ENCODE measurements at regions not wholly inside any gene's neighbourhood (a gene's known extent, or its start where the extent isn't known, plus 50 kb on each side); places are given as distances from the start of the nearest gene placed in this dataset.

- Histone ChIP-seq H3K4me3 (ENCODE audit: low read length) (no peak overlapping the region), H3K9me3 (ENCODE audit: control insufficient read depth, low read length) (no peaks in the 10 kb centered on the region), H3K27ac (ENCODE audit: low read length) (no peak overlapping the region), H3K27me3 (ENCODE audit: control insufficient read depth, insufficient read depth) (no peaks in the 10 kb centered on the region), H3K4me1 (ENCODE audit: control insufficient read depth, insufficient read depth, low read length) (no peaks in the 10 kb centered on the region)
- WGBS = 73% methylated on average over 1 of the region's 1 CpG
- intact Hi-C loops (cut with DNase I) = no loop called here
- ATAC-seq = no peak
- no peak for DNase-seq
Observed at GRCh38 chr13:36552334-36552733, 120.0 kb downstream of the CCNA1 start.

- 79% methylated on average over 1 of the region's 1 CpG for WGBS
- Histone ChIP-seq H3K27me3 (ENCODE audit: control insufficient read depth, insufficient read depth) (no peaks in the 10 kb centered on the region), H3K27ac (ENCODE audit: low read length) (no peak overlapping the region), H3K9me3 (ENCODE audit: control insufficient read depth, low read length) (no peaks in the 10 kb centered on the region), H3K4me1 (ENCODE audit: control insufficient read depth, insufficient read depth, low read length) (no peaks in the 10 kb centered on the region), H3K4me3 (ENCODE audit: low read length) (no peak overlapping the region)
- ATAC-seq = no peak
- DNase-seq = no peak
- intact Hi-C loops (cut with DNase I) = no loop called here
Observed at GRCh38 chr13:36553491-36553890, 120.3 kb upstream of the SERTM1 start.

- H3K4me1 ChIP-seq (ENCODE audit: control insufficient read depth, insufficient read depth, low read length) = no peaks in the 10 kb centered on the region
- H3K27me3 ChIP-seq (ENCODE audit: control insufficient read depth, insufficient read depth) = no peaks in the 10 kb centered on the region
- no peak for DNase-seq
Observed at GRCh38 chr13:36555151-36555986, 118.5 kb upstream of the SERTM1 start.

GRCh38 chr13:36559375-36559774 lies 114.4 kb upstream of the SERTM1 start:
- Histone ChIP-seq H3K4me3 (ENCODE audit: low read length) (no peak overlapping the region), H3K9me3 (ENCODE audit: control insufficient read depth, low read length) (no peaks in the 10 kb centered on the region), H3K27me3 (ENCODE audit: control insufficient read depth, insufficient read depth) (no peaks in the 10 kb centered on the region), H3K27ac (ENCODE audit: low read length) (no peak overlapping the region), H3K4me1 (ENCODE audit: control insufficient read depth, insufficient read depth, low read length) (no peaks in the 10 kb centered on the region)
- WGBS = 76% methylated on average over 3 of the region's 3 CpGs
- intact Hi-C loops (cut with DNase I) = no loop called here
- DNase-seq (no peak), ATAC-seq (no peak)

More at GRCh38 chr13:36555151-36555986, 118.5 kb upstream of the SERTM1 start:
- Histone ChIP-seq H3K4me3 (ENCODE audit: low read length) (no peak overlapping the region), H3K9me3 (ENCODE audit: control insufficient read depth, low read length) (no peaks in the 10 kb centered on the region), H3K27ac (ENCODE audit: low read length) (no peak overlapping the region)
- ATAC-seq = no peak
- intact Hi-C loops (cut with DNase I) = no loop called here
- WGBS = 77% methylated on average over 5 of the region's 5 CpGs

GRCh38 chr13:36567485-36567884 lies 106.3 kb upstream of the SERTM1 start:
- intact Hi-C loops (cut with DNase I) = no loop called here
- no peak overlapping the region for H3K4me3 ChIP-seq (ENCODE audit: low read length)

GRCh38 chr13:36570489-36570888 lies 103.3 kb upstream of the SERTM1 start:
- Histone ChIP-seq H3K27me3 (ENCODE audit: control insufficient read depth, insufficient read depth) (no peaks in the 10 kb centered on the region), H3K4me3 (ENCODE audit: low read length) (no peak overlapping the region), H3K9me3 (ENCODE audit: control insufficient read depth, low read length) (no peaks in the 10 kb centered on the region), H3K27ac (ENCODE audit: low read length) (no peak overlapping the region), H3K4me1 (ENCODE audit: control insufficient read depth, insufficient read depth, low read length) (no peaks in the 10 kb centered on the region)
- intact Hi-C loops (cut with DNase I) = no loop called here
- no peak for DNase-seq
- ATAC-seq = no peak
- 80% methylated on average over 2 of the region's 2 CpGs for WGBS

More at GRCh38 chr13:36567485-36567884, 106.3 kb upstream of the SERTM1 start:
- Histone ChIP-seq H3K27me3 (ENCODE audit: control insufficient read depth, insufficient read depth) (no peaks in the 10 kb centered on the region), H3K9me3 (ENCODE audit: control insufficient read depth, low read length) (no peaks in the 10 kb centered on the region), H3K4me1 (ENCODE audit: control insufficient read depth, insufficient read depth, low read length) (no peaks in the 10 kb centered on the region), H3K27ac (ENCODE audit: low read length) (no peak overlapping the region)
- ATAC-seq = no peak
- DNase-seq = no peak
- 93% methylated on average over 5 of the region's 5 CpGs for WGBS

GRCh38 chr13:36571444-36571843 lies 102.4 kb upstream of the SERTM1 start:
- Histone ChIP-seq H3K27ac (ENCODE audit: low read length) (no peak overlapping the region), H3K4me3 (ENCODE audit: low read length) (no peak overlapping the region), H3K9me3 (ENCODE audit: control insufficient read depth, low read length) (no peaks in the 10 kb centered on the region), H3K27me3 (ENCODE audit: control insufficient read depth, insufficient read depth) (no peaks in the 10 kb centered on the region), H3K4me1 (ENCODE audit: control insufficient read depth, insufficient read depth, low read length) (no peaks in the 10 kb centered on the region)
- 57% methylated on average over 2 of the region's 2 CpGs for WGBS
- ATAC-seq (no peak), DNase-seq (no peak)
- intact Hi-C loops (cut with DNase I) = no loop called here

GRCh38 chr13:36582977-36583376 lies 90.8 kb upstream of the SERTM1 start:
- H3K4me3 ChIP-seq (ENCODE audit: low read length) = no peak overlapping the region
- no peaks in the 10 kb centered on the region for H3K4me1 ChIP-seq (ENCODE audit: control insufficient read depth, insufficient read depth, low read length)
- H3K27me3 ChIP-seq (ENCODE audit: control insufficient read depth, insufficient read depth) = no peaks in the 10 kb centered on the region
- DNase-seq (no peak), ATAC-seq (no peak)
- intact Hi-C loops (cut with DNase I) = no loop called here
- no peak overlapping the region for H3K27ac ChIP-seq (ENCODE audit: low read length)
- no peaks in the 10 kb centered on the region for H3K9me3 ChIP-seq (ENCODE audit: control insufficient read depth, low read length)

GRCh38 chr13:36599641-36600040 lies 74.2 kb upstream of the SERTM1 start:
- WGBS = 62% methylated on average over 3 of the region's 3 CpGs
- Histone ChIP-seq H3K27ac (ENCODE audit: low read length) (no peak overlapping the region), H3K4me3 (ENCODE audit: low read length) (no peak overlapping the region), H3K9me3 (ENCODE audit: control insufficient read depth, low read length) (no peaks in the 10 kb centered on the region), H3K27me3 (ENCODE audit: control insufficient read depth, insufficient read depth) (no peaks in the 10 kb centered on the region), H3K4me1 (ENCODE audit: control insufficient read depth, insufficient read depth, low read length) (no peaks in the 10 kb centered on the region)
- DNase-seq (no peak), ATAC-seq (no peak)
- intact Hi-C loops (cut with DNase I) = no loop called here

- H3K9me3 ChIP-seq (ENCODE audit: control insufficient read depth, low read length) = no peaks in the 10 kb centered on the region
- 80% methylated on average over 2 of the region's 2 CpGs for WGBS
- no peak overlapping the region for H3K27ac ChIP-seq (ENCODE audit: low read length)
- ATAC-seq (no peak), DNase-seq (no peak)
- H3K27me3 ChIP-seq (ENCODE audit: control insufficient read depth, insufficient read depth) = no peaks in the 10 kb centered on the region
- no peak overlapping the region for H3K4me3 ChIP-seq (ENCODE audit: low read length)
- H3K4me1 ChIP-seq (ENCODE audit: control insufficient read depth, insufficient read depth, low read length) = no peaks in the 10 kb centered on the region
- intact Hi-C loops (cut with DNase I) = no loop called here
Observed at GRCh38 chr13:36601186-36601585, 72.6 kb upstream of the SERTM1 start.

- H3K9me3 ChIP-seq (ENCODE audit: control insufficient read depth, low read length) = no peaks in the 10 kb centered on the region
- intact Hi-C loops (cut with DNase I) = no loop called here
- no peaks in the 10 kb centered on the region for H3K4me1 ChIP-seq (ENCODE audit: control insufficient read depth, insufficient read depth, low read length)
- ATAC-seq (no peak), DNase-seq (no peak)
- no peak overlapping the region for H3K4me3 ChIP-seq (ENCODE audit: low read length)
- WGBS = 75% methylated on average over 2 of the region's 2 CpGs
- no peaks in the 10 kb centered on the region for H3K27me3 ChIP-seq (ENCODE audit: control insufficient read depth, insufficient read depth)
- H3K27ac ChIP-seq (ENCODE audit: low read length) = no peak overlapping the region
Observed at GRCh38 chr13:36606060-36606459, 67.8 kb upstream of the SERTM1 start.

GRCh38 chr13:36608474-36608873 lies 65.3 kb upstream of the SERTM1 start:
- intact Hi-C loops (cut with DNase I) = no loop called here
- Histone ChIP-seq H3K4me1 (ENCODE audit: control insufficient read depth, insufficient read depth, low read length) (no peaks in the 10 kb centered on the region), H3K27ac (ENCODE audit: low read length) (no peak overlapping the region), H3K4me3 (ENCODE audit: low read length) (no peak overlapping the region), H3K9me3 (ENCODE audit: control insufficient read depth, low read length) (no peaks in the 10 kb centered on the region), H3K27me3 (ENCODE audit: control insufficient read depth, insufficient read depth) (no peaks in the 10 kb centered on the region)
- no peak for ATAC-seq
- WGBS = 50% methylated on average over 4 of the region's 4 CpGs
- DNase-seq = no peak
